ENCODE measurements at regions not wholly inside any gene's neighbourhood (a gene's known extent, or its start where the extent isn't known, plus 50 kb on each side); places are given as distances from the start of the nearest gene placed in this dataset.

DNA sequence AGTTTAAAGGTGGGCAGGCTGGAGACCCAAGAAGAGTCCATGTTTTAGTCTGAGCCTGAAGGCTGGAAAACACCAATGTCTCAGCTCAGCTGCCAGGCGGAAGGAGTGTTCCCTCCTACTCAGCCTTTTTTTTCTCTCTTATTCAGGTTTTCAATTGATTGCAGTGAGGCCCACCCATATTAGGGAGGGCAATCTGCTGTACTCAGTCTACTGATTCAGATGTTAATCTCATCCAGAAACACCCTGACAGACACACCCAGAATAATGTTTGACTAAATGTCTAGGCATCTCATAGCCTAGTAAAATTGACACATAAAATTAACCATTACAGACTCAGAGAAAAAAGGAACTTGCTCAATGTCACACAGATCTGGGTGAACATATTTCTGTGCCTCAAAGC, 347.1 kb downstream of the GBA3 start:
- TF ChIP-seq, protein P1, sequence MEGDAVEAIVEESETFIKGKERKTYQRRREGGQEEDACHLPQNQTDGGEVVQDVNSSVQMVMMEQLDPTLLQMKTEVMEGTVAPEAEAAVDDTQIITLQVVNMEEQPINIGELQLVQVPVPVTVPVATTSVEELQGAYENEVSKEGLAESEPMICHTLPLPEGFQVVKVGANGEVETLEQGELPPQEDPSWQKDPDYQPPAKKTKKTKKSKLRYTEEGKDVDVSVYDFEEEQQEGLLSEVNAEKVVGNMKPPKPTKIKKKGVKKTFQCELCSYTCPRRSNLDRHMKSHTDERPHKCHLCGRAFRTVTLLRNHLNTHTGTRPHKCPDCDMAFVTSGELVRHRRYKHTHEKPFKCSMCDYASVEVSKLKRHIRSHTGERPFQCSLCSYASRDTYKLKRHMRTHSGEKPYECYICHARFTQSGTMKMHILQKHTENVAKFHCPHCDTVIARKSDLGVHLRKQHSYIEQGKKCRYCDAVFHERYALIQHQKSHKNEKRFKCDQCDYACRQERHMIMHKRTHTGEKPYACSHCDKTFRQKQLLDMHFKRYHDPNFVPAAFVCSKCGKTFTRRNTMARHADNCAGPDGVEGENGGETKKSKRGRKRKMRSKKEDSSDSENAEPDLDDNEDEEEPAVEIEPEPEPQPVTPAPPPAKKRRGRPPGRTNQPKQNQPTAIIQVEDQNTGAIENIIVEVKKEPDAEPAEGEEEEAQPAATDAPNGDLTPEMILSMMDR (conservative IDR thresholded peaks at IDR 0.05) = no peak
- H3K27me3 Mint-ChIP-seq (ENCODE audit: low read depth) = no peaks in the 10 kb centered on the region; the same call in none of the 2 replicates
- no peak overlapping the region for H3T11ph ChIP-seq (ENCODE audit: low read length)
- H3K9me3 ChIP-seq (ENCODE audit: control insufficient read depth, low read depth, low read length) = no peaks in the 10 kb centered on the region
- no peaks in the 10 kb centered on the region for H3K4me1 ChIP-seq (ENCODE audit: insufficient read depth, low read length)
- H4K20me1 ChIP-seq (ENCODE audit: control insufficient read depth, insufficient read depth, insufficient read length) = no peaks in the 10 kb centered on the region
- no peak overlapping the region for H2BK120ac ChIP-seq (ENCODE audit: low read depth, low read length, poor library complexity, severe bottlenecking)
- H3K23me2 ChIP-seq (ENCODE audit: insufficient read length, low read depth, low read length, poor library complexity, severe bottlenecking) = no peaks in the 10 kb centered on the region
- H3K56ac ChIP-seq (ENCODE audit: insufficient read length, low read depth, low read length) = no peak overlapping the region
- H2BK15ac ChIP-seq (ENCODE audit: low read depth, low read length) = no peak overlapping the region
- H3K79me1 ChIP-seq (ENCODE audit: insufficient read depth, low read depth, low read length, poor library complexity, severe bottlenecking) = no peaks in the 10 kb centered on the region
- H4K5ac ChIP-seq (ENCODE audit: insufficient read length, low read depth, low read length) = no peak overlapping the region
- no peaks in the 10 kb centered on the region for H3K36me3 Mint-ChIP-seq (ENCODE audit: insufficient read depth in 1 of 3, low read depth in 3 of 3)
- no peak overlapping the region for H3K9ac ChIP-seq (ENCODE audit: extremely low read depth, insufficient read length, low read length)
- no peak overlapping the region for H3K27ac Mint-ChIP-seq
- H3K9me3 Mint-ChIP-seq = no peaks in the 10 kb centered on the region
- no peak overlapping the region for H4K8ac ChIP-seq (replicated peaks; ENCODE audit: insufficient read length, low read depth, low read length)
- no peak overlapping the region for H3K27ac ChIP-seq (ENCODE audit: insufficient read length, low read depth, low read length)
- H2AFZ ChIP-seq (ENCODE audit: low read length) = no peak overlapping the region
- H3K23ac ChIP-seq (ENCODE audit: insufficient read length, low read depth, low read length) = no peak overlapping the region
- WGBS (ENCODE audit: extremely low coverage, insufficient read length, low lambda C conversion rate) = no CpG with 5 or more reads among the region's 1 CpG
- no peak overlapping the region for H2BK5ac ChIP-seq (ENCODE audit: insufficient read length, low read length)
- no peak overlapping the region for H3K4me2 ChIP-seq (ENCODE audit: insufficient read depth, insufficient read length, low read length)
- H2BK12ac ChIP-seq (ENCODE audit: insufficient read length, low read depth, low read length) = no peak overlapping the region
- H3K4ac ChIP-seq (ENCODE audit: low read depth, low read length) = no peak overlapping the region
- DNase-seq = no peak
- H3K18ac ChIP-seq (ENCODE audit: insufficient read length, low read depth, low read length) = no peak overlapping the region
- H3K14ac ChIP-seq (ENCODE audit: insufficient read depth, low read length) = no peak overlapping the region
- no peak overlapping the region for H3K4me3 Mint-ChIP-seq
- no peak overlapping the region for H4K91ac ChIP-seq (ENCODE audit: insufficient read length, low read depth, low read length)
- no peaks in the 10 kb centered on the region for H3K79me2 ChIP-seq (ENCODE audit: insufficient read depth, low read length)
- H3K27me3 ChIP-seq (ENCODE audit: insufficient read depth, low read length) = no peaks in the 10 kb centered on the region; the same call in 1 of the 2 replicates
- no peak overlapping the region for H2BK20ac ChIP-seq (ENCODE audit: low read depth, low read length, poor library complexity, severe bottlenecking)
- no peak overlapping the region for H2AK5ac ChIP-seq (ENCODE audit: insufficient read length, low read length)
- H3K4me1 Mint-ChIP-seq = peaks cover 7 to 10% of the 10 kb centered on the region in 2 experiments
